DMS114 treated with DMSO at 0.1 percent for 48 hours (cell line): ENCODE measurements at regions not wholly inside any gene's neighbourhood (a gene's known extent, or its start where the extent isn't known, plus 50 kb on each side); places are given as distances from the start of the nearest gene placed in this dataset.

Source experiments
- DNase-seq: peaks from one replicate; lab custom pipeline; 2025; ENCODE audit not compliant: unreplicated experiment; lab: John Stamatoyannopoulos, UW

DNA sequence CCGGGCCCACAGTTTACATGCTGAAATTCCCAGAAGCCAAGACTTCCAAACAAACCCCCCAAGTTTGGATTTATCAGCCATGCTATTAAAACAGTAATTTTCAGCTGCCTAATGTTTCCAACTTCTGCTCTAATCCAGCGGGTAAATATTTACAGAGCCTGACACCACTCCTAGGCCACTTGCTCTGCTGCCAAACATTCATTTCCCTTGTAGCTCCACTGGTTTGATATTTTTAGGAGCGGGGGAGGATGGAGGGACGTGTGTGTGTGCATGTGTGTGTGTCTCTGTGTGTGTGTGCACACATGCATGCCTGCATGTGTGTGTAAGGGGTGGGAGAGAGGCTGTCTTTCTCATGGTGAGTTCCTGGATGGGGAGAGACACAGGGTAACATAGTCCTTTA is 115.7 kb upstream of the PJA1 start:
- no peak for DNase-seq

GRCh38 chrX:69279234-69279633 is 114.0 kb upstream of the PJA1 start:
- no peak for DNase-seq

DNA sequence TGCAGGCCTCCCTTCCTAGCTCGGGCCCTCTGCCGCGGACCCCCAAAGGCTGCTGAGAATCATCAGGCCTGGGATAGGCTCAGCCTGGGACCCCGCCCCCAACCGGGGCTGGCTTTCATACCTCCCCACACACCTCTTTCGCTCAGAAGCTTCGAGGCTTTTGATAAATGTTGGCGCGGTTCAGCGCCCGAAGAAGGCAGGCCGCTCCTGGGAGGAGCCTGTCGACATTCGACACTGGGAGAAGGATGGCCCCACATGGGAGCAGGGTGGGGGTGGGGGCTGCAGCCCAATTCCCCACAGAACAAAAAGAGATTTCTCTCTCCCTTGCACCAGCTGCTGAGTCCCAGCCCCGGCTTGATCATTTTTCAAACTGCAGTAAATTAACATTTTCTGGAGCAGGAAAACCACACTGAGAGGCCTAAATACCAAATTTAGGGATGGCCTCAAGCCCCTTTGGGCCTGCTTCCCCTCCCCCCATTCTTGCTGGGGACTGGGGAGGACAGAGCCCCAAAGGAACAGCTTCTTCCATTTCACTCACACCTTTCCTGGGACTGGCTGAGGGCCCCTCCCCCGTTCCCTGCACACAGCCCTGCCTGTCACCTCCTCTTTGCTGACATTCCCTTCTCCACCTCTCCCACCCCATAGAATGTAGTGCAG is 112.9 kb upstream of the PJA1 start:
- no peak for DNase-seq

GRCh38 chrX:69277369-69277990 is 112.2 kb upstream of the PJA1 start:
- no peak for DNase-seq

DNA sequence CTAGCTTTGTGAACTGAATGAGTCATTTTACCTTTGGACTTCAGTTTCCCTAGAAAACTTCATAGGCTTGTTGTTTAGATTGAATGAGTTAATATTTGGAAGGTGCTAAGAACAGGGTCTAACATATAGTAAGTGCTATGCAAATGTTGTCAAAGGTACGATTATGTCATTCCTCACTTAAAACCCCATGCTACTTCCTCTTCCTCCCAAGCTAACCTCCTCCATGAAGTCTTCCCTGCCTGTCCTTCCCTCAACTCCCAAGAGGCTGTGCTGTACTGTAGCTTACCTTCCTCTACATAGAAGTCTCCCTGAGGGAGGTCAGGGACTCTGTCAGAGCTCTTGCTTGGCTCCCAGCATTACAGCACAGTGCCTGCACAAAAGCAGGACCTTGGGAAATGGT is 103.4 kb upstream of the PJA1 start:
- DNase-seq, result no peak

GRCh38 chrX:69264158-69264581 is 98.9 kb upstream of the PJA1 start:
- no peak for DNase-seq

GRCh38 chrX:69263251-69263820 is 98.1 kb upstream of the PJA1 start:
- DNase-seq, result no peak

GRCh38 chrX:69262036-69262936 is 97.0 kb upstream of the PJA1 start:
- DNase-seq, result no peak

DNA sequence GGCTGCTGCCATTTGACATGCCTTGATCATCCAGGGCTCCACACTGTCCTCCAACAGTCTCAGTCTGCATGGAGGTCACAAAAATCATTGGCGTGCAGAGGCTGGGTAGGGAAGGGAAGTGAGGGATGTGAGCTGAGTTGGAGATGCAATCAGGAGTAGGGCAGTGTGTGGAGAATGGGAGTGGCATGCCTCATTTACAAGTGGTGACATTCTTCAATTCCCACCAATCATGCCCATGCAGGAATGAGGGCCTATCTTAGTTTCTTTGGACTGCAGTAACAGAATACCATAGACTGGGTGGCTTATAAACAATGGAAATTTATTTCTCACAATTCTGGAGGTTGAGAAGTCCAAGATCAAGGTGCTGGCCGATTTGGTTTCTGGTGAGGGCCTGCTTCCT is 94.9 kb upstream of the PJA1 start:
- no peak for DNase-seq

- DNase-seq, result no peak
These were observed 93.6 kb upstream of the PJA1 start for GRCh38 chrX:69258893-69259292.

GRCh38 chrX:69257499-69258127 is 92.4 kb upstream of the PJA1 start:
- DNase-seq, result no peak

DNA sequence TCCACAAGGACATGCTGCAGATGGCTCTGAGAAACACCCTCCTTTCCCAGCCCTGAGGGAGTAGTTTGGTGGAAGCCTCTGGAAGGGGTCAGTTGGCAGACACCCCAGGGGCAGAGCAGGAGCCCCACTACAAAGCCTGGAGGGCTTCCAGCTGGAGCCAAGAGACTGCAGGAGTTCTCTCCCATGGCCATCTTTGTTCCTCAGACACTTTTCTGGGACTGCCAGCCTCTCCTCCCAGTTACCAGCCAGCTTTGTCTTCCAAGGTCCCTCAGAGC is 91.0 kb upstream of the PJA1 start:
- no peak for DNase-seq

DNA sequence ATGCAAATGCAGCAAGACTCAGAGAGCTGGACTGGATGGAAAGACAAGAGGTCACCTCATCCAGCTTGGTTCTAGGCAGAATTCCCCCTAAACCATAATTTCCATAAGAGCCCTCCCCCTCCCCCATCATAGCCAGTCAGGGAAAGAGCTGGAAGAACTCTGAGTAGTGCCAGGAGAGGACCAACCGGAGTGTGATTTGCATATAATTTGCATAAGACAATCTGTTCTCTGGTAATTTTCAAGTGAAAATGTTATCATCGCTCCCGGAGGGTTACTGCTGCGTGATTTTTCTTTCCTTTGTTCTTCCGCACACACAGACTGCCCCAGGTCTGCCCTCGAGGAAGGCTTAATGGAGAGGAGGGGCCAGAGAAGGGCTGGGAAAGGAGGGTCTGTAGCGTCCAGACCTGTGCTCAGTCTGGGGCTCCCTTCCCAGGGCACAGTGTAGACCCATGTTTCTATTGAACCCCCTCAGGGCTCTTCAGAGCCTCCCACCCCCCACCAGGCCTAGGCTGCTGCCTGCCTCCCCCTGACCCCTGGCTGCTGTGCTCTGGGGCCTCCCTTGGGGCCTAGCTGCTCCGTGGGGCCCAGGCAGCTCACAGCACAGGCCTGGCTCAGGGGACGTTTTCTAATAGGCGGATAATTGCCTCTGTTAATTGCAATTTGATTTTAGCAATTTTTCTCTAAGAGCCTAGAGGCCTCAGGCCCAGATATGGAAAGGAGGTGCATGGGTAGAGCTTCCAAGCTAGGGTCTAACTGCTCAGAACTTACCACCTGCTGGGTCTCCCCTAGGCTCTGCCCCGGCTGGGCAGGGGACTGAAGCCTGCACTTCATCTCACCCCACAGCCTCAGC is 90.4 kb upstream of the PJA1 start:
- no peak for DNase-seq

DNA sequence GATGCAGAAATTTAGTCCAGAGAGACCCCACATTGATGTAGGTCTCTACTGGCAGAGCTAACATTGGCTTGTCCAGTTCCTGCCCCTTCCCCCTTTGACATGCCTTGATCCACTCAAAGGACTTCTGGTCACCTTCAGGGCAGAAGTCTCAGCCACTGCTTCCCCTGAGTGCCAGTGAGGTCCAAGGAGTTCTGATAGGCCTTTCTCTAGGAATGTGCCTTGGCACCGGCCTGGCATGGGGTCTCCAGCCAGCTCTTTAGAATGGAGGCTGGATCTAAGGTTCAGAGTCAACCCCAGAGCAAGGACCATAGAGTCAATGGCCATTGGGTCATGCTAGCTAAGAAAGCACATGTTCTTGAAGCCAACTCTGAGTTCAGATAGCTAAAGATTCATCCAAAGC is 88.6 kb upstream of the PJA1 start:
- no peak for DNase-seq

GRCh38 chrX:69243276-69243675 is 78.0 kb upstream of the PJA1 start:
- no peak for DNase-seq

- DNase-seq, result no peak
These were observed 73.6 kb upstream of the PJA1 start for GRCh38 chrX:69238887-69239231.

DNA sequence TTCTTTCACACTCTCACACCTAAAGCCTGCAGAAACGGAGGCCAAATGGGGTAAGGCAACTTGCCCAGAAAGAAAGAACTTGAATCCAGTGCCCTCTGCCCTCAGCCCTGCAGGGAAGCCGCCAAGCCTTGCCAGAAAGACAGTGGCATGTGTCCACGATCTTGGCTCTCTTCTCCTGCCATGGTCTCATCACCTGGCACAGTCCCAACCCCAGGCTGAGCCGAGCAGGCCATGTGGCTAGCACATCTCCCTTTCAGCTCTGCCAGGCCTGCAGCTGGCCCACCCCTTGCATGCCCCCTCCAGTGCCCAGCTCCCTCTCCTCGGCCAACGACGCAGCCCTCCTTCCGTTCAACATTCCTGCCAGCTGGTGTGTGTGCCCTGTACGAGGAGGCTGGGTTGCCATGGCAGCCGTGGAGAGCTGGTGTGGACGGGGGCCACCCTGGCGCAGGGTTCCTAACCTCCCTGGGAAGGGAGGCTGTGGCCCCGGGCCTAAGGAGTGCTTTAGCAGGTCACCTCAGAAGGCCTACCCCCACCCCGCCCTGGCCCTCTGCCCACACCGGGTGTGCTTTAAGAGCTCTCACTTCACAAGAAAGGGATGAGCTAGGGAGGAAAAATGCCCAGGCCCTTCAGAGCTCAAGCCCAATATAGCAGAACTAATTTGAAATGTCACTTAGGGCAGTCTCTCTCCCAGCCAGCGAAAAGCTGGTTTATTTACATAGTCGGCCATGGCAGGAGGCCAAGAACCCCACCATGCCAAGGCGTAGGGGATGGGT is 73.0 kb upstream of the PJA1 start:
- DNase-seq, result no peak

DNA sequence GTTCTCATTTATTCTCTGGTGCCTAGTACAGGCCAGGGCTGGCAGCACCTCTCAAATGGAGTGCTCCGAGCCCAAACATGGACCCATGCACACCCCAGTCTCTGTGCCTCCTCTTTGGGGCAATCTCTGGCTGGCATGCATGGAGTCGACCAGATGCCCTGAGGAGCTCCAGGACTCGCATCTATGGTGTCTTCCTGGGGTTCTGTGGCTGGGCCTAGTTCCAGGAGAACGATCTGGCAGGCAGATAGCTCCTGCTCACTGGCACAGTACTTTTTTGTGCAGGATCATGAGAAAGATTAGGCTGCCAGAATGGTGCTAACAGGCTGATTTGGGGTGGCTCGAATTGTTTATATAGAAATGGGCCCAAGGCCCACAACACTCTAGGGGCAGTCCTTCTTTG is 72.0 kb upstream of the PJA1 start:
- DNase-seq, result no peak

DNA sequence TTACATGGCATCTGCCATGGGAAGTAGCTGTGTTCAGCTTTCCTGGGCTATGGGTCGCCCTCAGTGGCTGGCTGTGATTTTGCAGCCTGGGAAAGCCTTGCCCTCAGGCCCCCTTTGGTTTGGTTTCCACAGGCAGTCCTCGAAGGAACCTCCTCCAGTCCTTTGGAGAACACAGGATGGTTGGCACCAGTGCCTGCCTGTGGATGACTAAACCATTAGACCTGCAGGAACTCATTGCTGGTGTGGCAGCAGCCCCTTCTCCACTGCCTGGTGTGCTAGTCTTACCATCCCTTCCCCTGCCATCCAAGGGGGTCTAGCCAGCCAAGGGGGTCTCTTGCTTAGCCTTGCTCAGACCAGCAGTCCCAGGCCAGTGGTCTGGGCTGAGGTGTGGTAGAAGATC is 71.4 kb upstream of the PJA1 start:
- DNase-seq, result no peak

GRCh38 chrX:69234624-69235023 is 69.4 kb upstream of the PJA1 start:
- DNase-seq, result no peak
